C4-2B (cell line): ENCODE measurements at regions not wholly inside any gene's neighbourhood (a gene's known extent, or its start where the extent isn't known, plus 50 kb on each side); places are given as distances from the start of the nearest gene placed in this dataset.

Source experiments
- CTCF ChIP-seq: fragments of 450-650 bp; conservative IDR thresholded peaks from 2 replicates; pipeline ENCODE4 v1.5.1; 2017; ENCODE audit warnings: mild to moderate bottlenecking
- ZFX ChIP-seq: fragments of 450-650 bp; IDR thresholded peaks from 2 replicates; pipeline ENCODE4 v1.6.1; 2017

GRCh38 chr3:1015826-1016225, 77.0 kb upstream of the CNTN6 start:
- TF ChIP-seq CTCF (no peak), ZFX (no peak)
